Gastrocnemius medialis (tissue), 4 donors: ENCODE measurements at regions not wholly inside any gene's neighbourhood (a gene's known extent, or its start where the extent isn't known, plus 50 kb on each side); places are given as distances from the start of the nearest gene placed in this dataset.

Source experiments
- POLR2A ChIP-seq, 2 donors: fragments of 450-650 bp; IDR thresholded peaks; one replicate each; pipeline ENCODE4 v1.6.1; 2017; ENCODE audit warnings: antibody characterized with exemption in 2 of 2, mild to moderate bottlenecking in 2 of 2, moderate library complexity in 2 of 2
- TF ChIP-seq, protein P1 (sequence below), 5 experiments: fragments of 450-650 bp in 3 of 5; fragments of 200-600 bp in 2 of 5; sonication (generic) in 2 of 5; IDR thresholded peaks in 4 of 5; conservative IDR thresholded peaks in 1 of 5; 1 replicate in 4 of 5; 2 replicates in 1 of 5; pipeline ENCODE4 v1.5.1; 2016 to 2019; ENCODE audit warnings: antibody characterized with exemption in 5 of 5, mild to moderate bottlenecking in 3 of 5, moderate library complexity in 3 of 5

DNA sequence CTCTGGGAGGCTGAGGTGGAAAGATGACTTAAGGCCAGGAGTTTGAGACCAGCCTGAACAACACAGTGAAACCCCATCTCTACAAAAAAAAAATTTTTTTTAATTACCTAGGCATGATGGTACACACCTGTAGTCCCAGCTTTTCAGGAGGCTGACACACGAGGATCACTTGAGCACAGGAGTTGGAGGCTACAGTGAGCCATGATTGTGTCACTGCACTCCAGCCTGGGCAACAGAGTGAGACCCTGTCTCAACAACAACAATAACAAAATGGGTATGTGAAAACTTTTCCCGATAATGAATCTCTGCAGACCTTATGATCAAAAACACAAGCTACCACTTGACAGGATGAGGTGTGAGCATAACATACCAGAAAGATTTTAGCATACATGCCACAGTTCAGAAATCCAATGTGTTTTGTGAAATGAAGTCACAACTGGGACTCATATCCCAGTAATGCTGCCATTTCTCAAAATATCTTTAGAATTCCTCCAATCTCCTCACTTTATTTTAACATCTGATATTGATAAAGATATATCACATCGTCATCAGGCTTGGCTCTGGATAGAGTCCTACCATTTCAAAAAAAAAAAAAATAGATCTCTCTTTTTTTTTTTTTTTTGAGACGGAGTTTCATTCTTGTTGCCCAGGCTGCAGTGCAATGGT is 74.0 kb upstream of the PELI1 start:
- TF ChIP-seq, protein P1, sequence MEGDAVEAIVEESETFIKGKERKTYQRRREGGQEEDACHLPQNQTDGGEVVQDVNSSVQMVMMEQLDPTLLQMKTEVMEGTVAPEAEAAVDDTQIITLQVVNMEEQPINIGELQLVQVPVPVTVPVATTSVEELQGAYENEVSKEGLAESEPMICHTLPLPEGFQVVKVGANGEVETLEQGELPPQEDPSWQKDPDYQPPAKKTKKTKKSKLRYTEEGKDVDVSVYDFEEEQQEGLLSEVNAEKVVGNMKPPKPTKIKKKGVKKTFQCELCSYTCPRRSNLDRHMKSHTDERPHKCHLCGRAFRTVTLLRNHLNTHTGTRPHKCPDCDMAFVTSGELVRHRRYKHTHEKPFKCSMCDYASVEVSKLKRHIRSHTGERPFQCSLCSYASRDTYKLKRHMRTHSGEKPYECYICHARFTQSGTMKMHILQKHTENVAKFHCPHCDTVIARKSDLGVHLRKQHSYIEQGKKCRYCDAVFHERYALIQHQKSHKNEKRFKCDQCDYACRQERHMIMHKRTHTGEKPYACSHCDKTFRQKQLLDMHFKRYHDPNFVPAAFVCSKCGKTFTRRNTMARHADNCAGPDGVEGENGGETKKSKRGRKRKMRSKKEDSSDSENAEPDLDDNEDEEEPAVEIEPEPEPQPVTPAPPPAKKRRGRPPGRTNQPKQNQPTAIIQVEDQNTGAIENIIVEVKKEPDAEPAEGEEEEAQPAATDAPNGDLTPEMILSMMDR (IDR thresholded peaks at IDR 0.05 in 4 of 5, conservative IDR thresholded peaks at IDR 0.05 in 1 of 5), result no peak
- no peak for TF ChIP-seq POLR2A (IDR thresholded peaks at IDR 0.05)
